ENCODE measurements at regions not wholly inside any gene's neighbourhood (a gene's known extent, or its start where the extent isn't known, plus 50 kb on each side); places are given as distances from the start of the nearest gene placed in this dataset.

GRCh38 chr2:103875131-103875530 is 978.8 kb upstream of the POU3F3 start:
- H3K4me3 ChIP-seq (replicated peaks in 1 of 4; ENCODE audit: control extremely low read depth in 1 of 4, insufficient read depth in 1 of 4, low read depth in 3 of 4, low read length in 4 of 4): no peak overlapping the region
- no peak for DNase-seq (ENCODE audit: low read depth in 2 of 2)
- TF ChIP-seq EZH2 (IDR thresholded peaks at IDR 0.05; ENCODE audit: low read length, missing control alignments): no peak
- TF ChIP-seq CTCF (conservative IDR thresholded peaks at IDR 0.05 in 1 of 2, IDR thresholded peaks at IDR 0.05 in 1 of 2; ENCODE audit: low read depth in 1 of 2, low read length in 2 of 2): no peak
- no peak overlapping the region for H3K4me2 ChIP-seq (ENCODE audit: extremely low read depth, insufficient read depth, low read length)
- no peaks in the 10 kb centered on the region for H3K4me1 ChIP-seq (ENCODE audit: control insufficient read depth, extremely low read depth, insufficient read depth, low read length)
- no peaks in the 10 kb centered on the region for H4K20me1 ChIP-seq (ENCODE audit: control insufficient read depth, extremely low read depth, insufficient read depth, low read length)
- no peak overlapping the region for H3K27ac ChIP-seq (ENCODE audit: insufficient read depth, low read length)
- no peak overlapping the region for H2AFZ ChIP-seq (ENCODE audit: low read length)
- H3K27me3 ChIP-seq (ENCODE audit: control insufficient read depth, insufficient read depth, low read length): no peaks in the 10 kb centered on the region
- no peaks in the 10 kb centered on the region for H3K79me2 ChIP-seq (ENCODE audit: control insufficient read depth, insufficient read depth, low read length)
- H3K36me3 ChIP-seq (ENCODE audit: control insufficient read depth, insufficient read depth, low read length): no peaks in the 10 kb centered on the region
- H3K9ac ChIP-seq (ENCODE audit: insufficient read depth, low read length): no peak overlapping the region
- no peaks in the 10 kb centered on the region for H3K9me3 ChIP-seq (ENCODE audit: control insufficient read depth, insufficient read depth, low read depth, low read length)

- H3K79me2 ChIP-seq (ENCODE audit: control insufficient read depth, insufficient read depth, low read length): no peaks in the 10 kb centered on the region
- H4K20me1 ChIP-seq (ENCODE audit: control insufficient read depth, extremely low read depth, insufficient read depth, low read length): no peaks in the 10 kb centered on the region
- H3K9ac ChIP-seq (ENCODE audit: insufficient read depth, low read length): no peak overlapping the region
- no peak for TF ChIP-seq EZH2 (IDR thresholded peaks at IDR 0.05; ENCODE audit: low read length, missing control alignments)
- no peak for TF ChIP-seq CTCF (conservative IDR thresholded peaks at IDR 0.05 in 1 of 2, IDR thresholded peaks at IDR 0.05 in 1 of 2; ENCODE audit: low read depth in 1 of 2, low read length in 2 of 2)
- no peak overlapping the region for H3K4me3 ChIP-seq (replicated peaks in 1 of 4; ENCODE audit: control extremely low read depth in 1 of 4, insufficient read depth in 1 of 4, low read depth in 3 of 4, low read length in 4 of 4)
- no peaks in the 10 kb centered on the region for H3K4me1 ChIP-seq (ENCODE audit: control insufficient read depth, extremely low read depth, insufficient read depth, low read length)
- H3K36me3 ChIP-seq (ENCODE audit: control insufficient read depth, insufficient read depth, low read length): no peaks in the 10 kb centered on the region
- no peak overlapping the region for H3K27ac ChIP-seq (ENCODE audit: insufficient read depth, low read length)
- H3K27me3 ChIP-seq (ENCODE audit: control insufficient read depth, insufficient read depth, low read length): no peaks in the 10 kb centered on the region
- H3K9me3 ChIP-seq (ENCODE audit: control insufficient read depth, insufficient read depth, low read depth, low read length): no peaks in the 10 kb centered on the region
- H2AFZ ChIP-seq (ENCODE audit: low read length): no peak overlapping the region
- H3K4me2 ChIP-seq (ENCODE audit: extremely low read depth, insufficient read depth, low read length): no peak overlapping the region
- DNase-seq (ENCODE audit: low read depth in 2 of 2): no peak
Observed at GRCh38 chr2:103875531-103875930, 978.4 kb upstream of the POU3F3 start.

- Histone ChIP-seq H3K4me2 (ENCODE audit: extremely low read depth, insufficient read depth, low read length) (no peak overlapping the region), H3K27ac (ENCODE audit: insufficient read depth, low read length) (no peak overlapping the region), H4K20me1 (ENCODE audit: control insufficient read depth, extremely low read depth, insufficient read depth, low read length) (no peaks in the 10 kb centered on the region), H2AFZ (ENCODE audit: low read length) (no peak overlapping the region), H3K4me1 (ENCODE audit: control insufficient read depth, extremely low read depth, insufficient read depth, low read length) (no peaks in the 10 kb centered on the region), H3K36me3 (ENCODE audit: control insufficient read depth, insufficient read depth, low read length) (no peaks in the 10 kb centered on the region), H3K79me2 (ENCODE audit: control insufficient read depth, insufficient read depth, low read length) (no peaks in the 10 kb centered on the region), H3K9me3 (ENCODE audit: control insufficient read depth, insufficient read depth, low read depth, low read length) (no peaks in the 10 kb centered on the region), H3K9ac (ENCODE audit: insufficient read depth, low read length) (no peak overlapping the region), H3K27me3 (ENCODE audit: control insufficient read depth, insufficient read depth, low read length) (no peaks in the 10 kb centered on the region), H3K4me3 (replicated peaks in 1 of 4; ENCODE audit: control extremely low read depth in 1 of 4, insufficient read depth in 1 of 4, low read depth in 3 of 4, low read length in 4 of 4) (no peak overlapping the region)
- no peak for DNase-seq (ENCODE audit: low read depth in 2 of 2)
- no peak for TF ChIP-seq EZH2 (IDR thresholded peaks at IDR 0.05; ENCODE audit: low read length, missing control alignments)
- no peak for TF ChIP-seq CTCF (conservative IDR thresholded peaks at IDR 0.05 in 1 of 2, IDR thresholded peaks at IDR 0.05 in 1 of 2; ENCODE audit: low read depth in 1 of 2, low read length in 2 of 2)
Observed at GRCh38 chr2:103876611-103877010, 977.3 kb upstream of the POU3F3 start.

Measured in fibroblast of lung (primary cell).